SK-N-MC (cell line): ENCODE measurements at regions not wholly inside any gene's neighbourhood (a gene's known extent, or its start where the extent isn't known, plus 50 kb on each side); places are given as distances from the start of the nearest gene placed in this dataset.

Source experiments
- EZH2 ChIP-seq: fragments of 200-600 bp; sonication (generic); IDR thresholded peaks from one replicate; pipeline ENCODE4 v1.6.1; 2017; ENCODE audit warnings: antibody characterized with exemption
- POLR2AphosphoS5 ChIP-seq: IDR thresholded peaks from 2 replicates; pipeline ENCODE4 v1.6.1; 2012; ENCODE audit warnings: mild to moderate bottlenecking, low read depth, low read length, borderline replicate concordance

DNA sequence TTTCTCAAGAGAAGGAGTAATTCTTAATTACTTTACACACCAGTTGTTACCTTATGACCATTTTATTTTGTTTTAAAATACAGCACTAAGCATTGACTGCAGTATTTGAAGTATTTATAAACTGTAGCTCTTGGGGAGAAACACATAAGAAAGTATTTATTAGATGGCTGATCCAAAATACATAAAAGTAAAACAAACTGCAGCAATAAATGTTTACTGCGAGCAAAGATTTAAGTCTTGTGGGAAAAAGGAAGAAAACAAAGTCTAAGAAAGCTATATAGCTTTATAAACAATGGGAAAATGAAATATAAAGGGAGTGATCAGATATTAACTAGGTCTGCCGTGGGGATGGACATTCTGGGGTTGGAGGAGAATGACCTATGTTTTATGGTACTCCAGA is 347.2 kb upstream of the ZC3H15 start:
- no peak for TF ChIP-seq EZH2
- TF ChIP-seq POLR2AphosphoS5, result no peak
